HG03060 (cell line): ENCODE measurements at regions not wholly inside any gene's neighbourhood (a gene's known extent, or its start where the extent isn't known, plus 50 kb on each side); places are given as distances from the start of the nearest gene placed in this dataset.
"Not testable (repeated sequence)": the region's sequence is repeated elsewhere in the genome, so short reads cannot be mapped to it uniquely, and the experiment has no call there.

Source experiments
- ATAC-seq: cut with Tn5 transposase; IDR thresholded peaks from one replicate; pipeline ENCODE4 v1.9.1; 2021; ENCODE audit warnings: low read depth, moderate number of reproducible peaks; ENCODE audit not compliant: unreplicated experiment

- ATAC-seq = no peak
These were observed 335.2 kb downstream of the NSUN3 start for GRCh38 chr3:94398036-94398435.

GRCh38 chr3:94401466-94401865 is 338.6 kb downstream of the NSUN3 start:
- ATAC-seq = no peak

- no peak for ATAC-seq
These were observed 339.3 kb downstream of the NSUN3 start for GRCh38 chr3:94402126-94402525.

GRCh38 chr3:94405258-94406035 is 342.6 kb downstream of the NSUN3 start:
- ATAC-seq = peak; percentile 82

- ATAC-seq = no peak
These were observed 343.7 kb downstream of the NSUN3 start for GRCh38 chr3:94406595-94406994.

- not testable (repeated sequence) for ATAC-seq
These were observed 350.1 kb downstream of the NSUN3 start for GRCh38 chr3:94412936-94413335.

- ATAC-seq = no peak
These were observed 350.7 kb downstream of the NSUN3 start for GRCh38 chr3:94413336-94414108.

GRCh38 chr3:94414418-94414817 is 351.6 kb downstream of the NSUN3 start:
- ATAC-seq = no peak

GRCh38 chr3:94416768-94417167 is 353.9 kb downstream of the NSUN3 start:
- ATAC-seq = no peak

GRCh38 chr3:94417963-94418455 is 355.1 kb downstream of the NSUN3 start:
- no peak for ATAC-seq

GRCh38 chr3:94420931-94421330 is 358.1 kb downstream of the NSUN3 start:
- no peak for ATAC-seq

GRCh38 chr3:94423578-94423977 is 360.7 kb downstream of the NSUN3 start:
- ATAC-seq = no peak

- ATAC-seq = no peak
These were observed 366.7 kb downstream of the NSUN3 start for GRCh38 chr3:94429517-94429916.

GRCh38 chr3:94431876-94432570 is 369.2 kb downstream of the NSUN3 start:
- ATAC-seq = no peak

GRCh38 chr3:94433811-94434210 is 370.9 kb downstream of the NSUN3 start:
- no peak for ATAC-seq

GRCh38 chr3:94440767-94441493 is 378.1 kb downstream of the NSUN3 start:
- ATAC-seq = no peak

GRCh38 chr3:94441494-94441847 is 378.6 kb downstream of the NSUN3 start:
- ATAC-seq = no peak

- no peak for ATAC-seq
These were observed 391.0 kb downstream of the NSUN3 start for GRCh38 chr3:94453864-94454263.

- ATAC-seq = no peak
These were observed 396.3 kb downstream of the NSUN3 start for GRCh38 chr3:94459167-94459566.

- ATAC-seq = no peak
These were observed 398.1 kb downstream of the NSUN3 start for GRCh38 chr3:94460931-94461330.

- ATAC-seq = no peak
These were observed 400.1 kb downstream of the NSUN3 start for GRCh38 chr3:94462931-94463330.
